PC-9 (cell line): ENCODE measurements at regions not wholly inside any gene's neighbourhood (a gene's known extent, or its start where the extent isn't known, plus 50 kb on each side); places are given as distances from the start of the nearest gene placed in this dataset.

Experiments
- BruUV-seq: library from RNA; stranded (reverse); fragments of 400-500 nt; replicated peaks from 2 replicates; lab custom pipeline; 2021; lab: Mats Ljungman, UMichigan
- CTCF ChIA-PET: fragments of 300-600 bp; sonication (Branson Sonifier 250); formaldehyde crosslinking; loops from one replicate; lab custom pipeline; 2022; ENCODE audit warnings: antibody characterized with exemption; lab: Charles Lee
- POLR2A ChIA-PET: fragments of 300-600 bp; sonication (Branson Sonifier 250); formaldehyde crosslinking; loops from one replicate; lab custom pipeline; 2022; ENCODE audit warnings: antibody characterized with exemption; ENCODE audit not compliant: unreplicated experiment; lab: Charles Lee
- DNase-seq, 2 experiments: peaks; one replicate each; pipeline versions ENCODE4 v3.0.0 to v3.0.0-alpha.2; 2015 to 2022; ENCODE audit warnings: mixed read lengths in 1 of 2
- H2AFZ ChIP-seq: fragments of 200-600 bp; sonication (generic); 2 replicates; pipeline ENCODE4 v1.8.1; 2017; ENCODE audit warnings: antibody characterized with exemption
- H3F3A ChIP-seq: fragments of 200-600 bp; sonication (generic); 2 replicates; pipeline ENCODE4 v1.8.1; 2017; ENCODE audit warnings: antibody characterized with exemption, mild to moderate bottlenecking, low read depth; ENCODE audit not compliant: insufficient read depth
- H3K27ac ChIP-seq: fragments of 200-600 bp; sonication (generic); 2 replicates; pipeline ENCODE4 v1.6.1; 2016; ENCODE audit warnings: mixed run types
- H3K27me3 ChIP-seq: fragments of 200-600 bp; sonication (generic); 2 replicates; pipeline ENCODE4 v1.6.1; 2016; ENCODE audit warnings: low read depth, mixed run types; ENCODE audit not compliant: insufficient read depth
- H3K36me3 ChIP-seq: fragments of 200-600 bp; sonication (generic); 2 replicates; pipeline ENCODE4 v1.6.1; 2016; ENCODE audit warnings: low read depth, mixed run types
- H3K4me1 ChIP-seq: fragments of 200-600 bp; sonication (generic); replicated peaks from 2 replicates; pipeline ENCODE4 v1.6.1; 2016; ENCODE audit warnings: mixed run types; ENCODE audit not compliant: insufficient read depth
- H3K4me2 ChIP-seq: fragments of 200-600 bp; sonication (generic); 2 replicates; pipeline ENCODE4 v1.6.1; 2017; ENCODE audit warnings: mixed run types
- H3K4me3 ChIP-seq: fragments of 200-600 bp; sonication (generic); 2 replicates; pipeline ENCODE4 v1.6.1; 2016; ENCODE audit warnings: mixed run types
- H3K79me2 ChIP-seq: fragments of 200-600 bp; sonication (generic); 2 replicates; pipeline ENCODE4 v1.6.1; 2017; ENCODE audit warnings: low read depth, mixed run types
- H3K9me2 ChIP-seq: fragments of 200-600 bp; sonication (generic); 2 replicates; pipeline ENCODE4 v1.8.1; 2017; ENCODE audit warnings: mild to moderate bottlenecking; ENCODE audit not compliant: insufficient read depth
- H3K9me3 ChIP-seq: fragments of 200-600 bp; sonication (generic); 2 replicates; pipeline ENCODE4 v1.8.1; 2016; ENCODE audit warnings: low read depth; ENCODE audit not compliant: insufficient read depth
- H4K20me1 ChIP-seq: fragments of 200-600 bp; sonication (generic); 2 replicates; pipeline ENCODE4 v1.8.1; 2017; ENCODE audit not compliant: insufficient read depth
- EZH2 ChIP-seq: fragments of 200-600 bp; sonication (generic); IDR thresholded peaks from 2 replicates; pipeline ENCODE4 v1.8.0; 2017; ENCODE audit warnings: antibody characterized with exemption, low read depth
- intact Hi-C: fragments of 100-400 bp; cut with micrococcal nuclease; formaldehyde crosslinking; loops from one replicate; pipeline ENCODE4 v1.10.0; 2022; ENCODE audit not compliant: unreplicated experiment
- TF ChIP-seq, protein P1 (sequence below): fragments of 200-600 bp; sonication (generic); conservative IDR thresholded peaks from 2 replicates; pipeline ENCODE4 v1.6.1; 2017; ENCODE audit warnings: mixed run types, antibody characterized with exemption, mild to moderate bottlenecking, moderate library complexity

DNA sequence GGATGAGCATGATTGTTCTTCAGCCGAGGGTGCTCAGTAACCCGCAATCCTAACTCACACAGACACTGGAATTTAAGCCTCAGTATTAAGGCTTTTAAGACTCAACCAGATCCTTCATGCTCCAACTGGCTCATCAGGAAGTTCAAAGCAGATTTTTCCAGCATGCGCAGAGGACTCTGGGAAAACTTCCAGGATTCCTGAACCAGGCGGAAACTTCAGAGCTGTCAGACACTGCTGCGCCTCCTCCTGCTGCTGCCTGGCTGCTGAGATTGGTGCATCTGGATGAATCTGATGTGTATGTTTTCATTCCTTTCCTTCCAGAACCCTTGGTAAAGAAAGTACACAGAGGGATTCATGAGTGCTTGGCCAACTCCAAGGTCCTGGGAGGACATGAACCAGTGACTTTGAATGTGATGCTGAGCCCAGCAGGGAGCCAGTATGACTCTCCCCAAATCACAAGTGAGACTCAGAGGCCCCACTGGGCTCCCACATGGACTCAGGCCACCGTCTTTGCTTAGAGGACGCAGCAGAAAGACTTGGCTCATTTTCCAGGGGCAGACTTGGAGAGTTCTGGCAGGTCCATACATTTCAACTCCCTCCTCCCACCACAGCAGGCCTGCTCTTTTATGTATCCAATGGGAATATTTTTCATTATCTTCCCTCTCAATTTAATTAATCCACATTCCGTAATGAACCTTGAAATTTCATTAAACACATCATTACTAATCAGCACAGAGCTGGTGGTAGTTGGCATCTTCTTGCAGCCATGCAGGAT, 143.5 kb upstream of the HDAC4 start:
- H3K36me3 ChIP-seq, result no peaks in the 10 kb centered on the region
- H3K4me3 ChIP-seq, result no peak overlapping the region
- H3F3A ChIP-seq, result no peaks in the 10 kb centered on the region
- H2AFZ ChIP-seq, result no peak overlapping the region
- CTCF ChIA-PET, result no interaction called here
- no peak overlapping the region for H3K4me2 ChIP-seq
- H4K20me1 ChIP-seq, result no peaks in the 10 kb centered on the region
- H3K9me3 ChIP-seq, result no peaks in the 10 kb centered on the region
- POLR2A ChIA-PET, result no interaction called here
- no peaks in the 10 kb centered on the region for H3K4me1 ChIP-seq
- H3K27ac ChIP-seq, result no peak overlapping the region
- no TSS peak for BruUV-seq
- H3K79me2 ChIP-seq, result no peaks in the 10 kb centered on the region
- intact Hi-C loops, result loop anchor here (5.0 kb wide), 1 partner anchor 108 kb away; no protein-coding TSS in a partner anchor
- TF ChIP-seq EZH2, result no peak
- TF ChIP-seq, protein P1, sequence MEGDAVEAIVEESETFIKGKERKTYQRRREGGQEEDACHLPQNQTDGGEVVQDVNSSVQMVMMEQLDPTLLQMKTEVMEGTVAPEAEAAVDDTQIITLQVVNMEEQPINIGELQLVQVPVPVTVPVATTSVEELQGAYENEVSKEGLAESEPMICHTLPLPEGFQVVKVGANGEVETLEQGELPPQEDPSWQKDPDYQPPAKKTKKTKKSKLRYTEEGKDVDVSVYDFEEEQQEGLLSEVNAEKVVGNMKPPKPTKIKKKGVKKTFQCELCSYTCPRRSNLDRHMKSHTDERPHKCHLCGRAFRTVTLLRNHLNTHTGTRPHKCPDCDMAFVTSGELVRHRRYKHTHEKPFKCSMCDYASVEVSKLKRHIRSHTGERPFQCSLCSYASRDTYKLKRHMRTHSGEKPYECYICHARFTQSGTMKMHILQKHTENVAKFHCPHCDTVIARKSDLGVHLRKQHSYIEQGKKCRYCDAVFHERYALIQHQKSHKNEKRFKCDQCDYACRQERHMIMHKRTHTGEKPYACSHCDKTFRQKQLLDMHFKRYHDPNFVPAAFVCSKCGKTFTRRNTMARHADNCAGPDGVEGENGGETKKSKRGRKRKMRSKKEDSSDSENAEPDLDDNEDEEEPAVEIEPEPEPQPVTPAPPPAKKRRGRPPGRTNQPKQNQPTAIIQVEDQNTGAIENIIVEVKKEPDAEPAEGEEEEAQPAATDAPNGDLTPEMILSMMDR, result no peak
- no peaks in the 10 kb centered on the region for H3K9me2 ChIP-seq
- DNase-seq, result no peak
- peaks cover 99% of the 10 kb centered on the region for H3K27me3 ChIP-seq

DNA sequence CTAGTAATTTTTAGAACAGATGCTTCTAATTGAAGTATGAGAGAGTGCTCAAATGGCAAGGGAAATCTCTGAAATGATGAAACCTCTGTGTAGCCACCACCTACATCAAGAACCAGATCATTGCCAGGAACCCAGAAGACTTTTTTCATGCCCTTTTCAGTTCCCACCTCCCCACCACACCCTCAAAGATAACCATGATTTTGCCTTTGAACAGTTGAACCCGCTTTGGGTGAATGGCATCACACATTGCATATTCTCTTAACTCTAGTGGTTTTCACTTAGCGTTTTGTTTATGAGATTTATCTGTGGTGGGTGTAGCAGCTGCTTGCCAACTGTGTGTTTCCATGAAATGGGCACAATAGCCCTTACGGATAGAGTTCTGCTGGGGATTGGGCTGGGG, 142.9 kb upstream of the HDAC4 start:
- H3K9me3 ChIP-seq, result no peaks in the 10 kb centered on the region
- H3K9me2 ChIP-seq, result no peaks in the 10 kb centered on the region
- POLR2A ChIA-PET, result no interaction called here
- no peaks in the 10 kb centered on the region for H4K20me1 ChIP-seq
- BruUV-seq, result no TSS peak
- no peak for DNase-seq
- peaks cover 99% of the 10 kb centered on the region for H3K27me3 ChIP-seq
- H3K36me3 ChIP-seq, result no peaks in the 10 kb centered on the region
- H3K4me3 ChIP-seq, result no peak overlapping the region
- H3K79me2 ChIP-seq, result no peaks in the 10 kb centered on the region
- H3K4me2 ChIP-seq, result no peak overlapping the region
- CTCF ChIA-PET, result no interaction called here
- TF ChIP-seq, protein P1, result no peak
- TF ChIP-seq EZH2, result no peak
- H3K27ac ChIP-seq, result no peak overlapping the region
- H3F3A ChIP-seq, result no peaks in the 10 kb centered on the region
- intact Hi-C loops, result loop anchor here (5.0 kb wide), 1 partner anchor 109 kb away; no protein-coding TSS in a partner anchor
- no peak overlapping the region for H2AFZ ChIP-seq
- no peaks in the 10 kb centered on the region for H3K4me1 ChIP-seq

GRCh38 chr2:239540174-239540573, 139.4 kb upstream of the HDAC4 start:
- Histone ChIP-seq H4K20me1 (no peaks in the 10 kb centered on the region), H3K79me2 (no peaks in the 10 kb centered on the region), H3F3A (no peaks in the 10 kb centered on the region), H3K4me3 (no peak overlapping the region), H2AFZ (no peak overlapping the region), H3K9me2 (no peaks in the 10 kb centered on the region), H3K27ac (no peak overlapping the region), H3K27me3 (peaks cover 100% of the 10 kb centered on the region), H3K4me2 (no peak overlapping the region), H3K9me3 (no peaks in the 10 kb centered on the region), H3K4me1 (no peaks in the 10 kb centered on the region), H3K36me3 (no peaks in the 10 kb centered on the region)
- intact Hi-C loops, result loop anchor here (5.0 kb wide), 1 partner anchor 112 kb away; no protein-coding TSS in a partner anchor
- ChIA-PET CTCF (no interaction called here), POLR2A (no interaction called here)
- TF ChIP-seq, protein P1, result no peak
- TF ChIP-seq EZH2, result no peak
- no peak for DNase-seq
- no TSS peak for BruUV-seq
